Neural progenitor cell (in vitro differentiated cells): ENCODE measurements at regions not wholly inside any gene's neighbourhood (a gene's known extent, or its start where the extent isn't known, plus 50 kb on each side); places are given as distances from the start of the nearest gene placed in this dataset.

ENCODE experiments used
- CTCF ChIP-seq: fragments of 200-600 bp; sonication (generic); IDR thresholded peaks from 2 replicates; pipeline ENCODE4 v1.5.1; 2017; ENCODE audit warnings: antibody characterized with exemption, mild to moderate bottlenecking
- EZH2phosphoT487 ChIP-seq: fragments of 200-600 bp; sonication (generic); IDR thresholded peaks from 2 replicates; pipeline ENCODE4 v1.6.1; 2017; ENCODE audit warnings: antibody characterized with exemption

DNA sequence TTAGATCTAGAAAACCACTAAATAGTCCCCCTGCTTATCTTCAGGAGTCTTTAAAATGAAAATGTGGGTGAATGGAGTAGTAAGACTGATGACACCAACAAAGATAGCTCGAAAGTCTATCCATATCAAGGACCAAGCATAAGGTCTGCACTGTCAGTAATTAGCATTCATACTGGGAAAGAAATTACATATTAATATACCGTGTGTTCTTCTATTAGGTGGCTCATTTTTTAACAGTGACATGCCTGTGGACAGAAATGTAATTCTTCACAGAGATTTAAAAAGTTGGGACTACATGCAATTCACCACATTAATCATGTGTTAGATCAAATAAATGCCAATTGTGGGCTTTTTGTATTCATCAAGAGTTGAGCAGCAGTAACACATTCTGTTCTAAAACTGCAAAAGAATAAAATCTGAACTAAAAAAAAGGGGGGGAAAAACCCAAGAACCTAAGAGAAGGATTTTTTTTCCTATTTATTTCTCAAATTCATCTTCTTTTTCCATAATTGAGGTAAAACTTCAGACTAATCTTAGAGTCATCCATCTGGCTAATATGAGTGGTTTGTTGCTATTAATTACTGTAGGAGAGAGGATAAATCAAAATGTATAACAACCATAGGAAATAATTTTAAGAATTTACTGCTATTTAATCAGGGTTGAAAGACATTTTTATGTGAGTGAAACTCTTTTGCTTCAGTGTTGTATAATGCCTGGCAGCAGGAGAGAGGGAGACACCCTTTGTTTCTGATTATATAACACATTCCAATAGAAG, 386.7 kb upstream of the IGFBP7 start:
- no peak for TF ChIP-seq EZH2phosphoT487
- no peak for TF ChIP-seq CTCF
